ENCODE measurements at regions not wholly inside any gene's neighbourhood (a gene's known extent, or its start where the extent isn't known, plus 50 kb on each side); places are given as distances from the start of the nearest gene placed in this dataset.

DNA sequence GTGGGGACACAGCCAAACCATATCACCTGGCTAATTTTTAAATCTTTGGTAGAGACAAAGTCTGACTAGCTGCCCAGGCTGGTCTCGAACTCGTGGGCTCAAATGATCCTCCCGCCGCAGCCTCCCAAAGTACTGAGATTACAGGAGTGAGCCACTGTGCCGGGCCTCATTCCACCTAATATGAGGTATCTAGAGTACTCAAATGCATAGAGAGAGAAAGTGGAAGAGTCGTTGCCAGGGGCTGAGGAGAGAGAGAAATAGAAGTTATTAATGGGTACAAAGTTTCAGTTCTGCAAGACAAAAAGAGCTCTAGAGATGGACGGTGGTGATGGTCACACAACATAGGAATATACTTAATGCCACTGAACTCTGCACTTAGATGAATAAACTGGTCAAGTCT is 119.6 kb downstream of the TOMM20 start:
- Histone ChIP-seq H3K9me3 (ENCODE audit: control insufficient read depth in 2 of 2, low read length in 2 of 2) (peaks cover 0 to 4% of the 10 kb centered on the region in 2 donors), H3K27me3 (ENCODE audit: control insufficient read depth in 1 of 2, insufficient read depth in 2 of 2, low read length in 2 of 2) (no peaks in the 10 kb centered on the region), H3K4me3 (ENCODE audit: low read length in 2 of 2) (no peak overlapping the region), H3K27ac (ENCODE audit: low read length) (no peak overlapping the region), H3K36me3 (ENCODE audit: control insufficient read depth in 2 of 2, insufficient read depth in 2 of 2, low read length in 2 of 2) (no peaks in the 10 kb centered on the region), H3K9ac (ENCODE audit: low read length in 2 of 2) (no peak overlapping the region), H3K4me1 (ENCODE audit: control insufficient read depth, insufficient read depth, low read length) (no peaks in the 10 kb centered on the region)

DNA sequence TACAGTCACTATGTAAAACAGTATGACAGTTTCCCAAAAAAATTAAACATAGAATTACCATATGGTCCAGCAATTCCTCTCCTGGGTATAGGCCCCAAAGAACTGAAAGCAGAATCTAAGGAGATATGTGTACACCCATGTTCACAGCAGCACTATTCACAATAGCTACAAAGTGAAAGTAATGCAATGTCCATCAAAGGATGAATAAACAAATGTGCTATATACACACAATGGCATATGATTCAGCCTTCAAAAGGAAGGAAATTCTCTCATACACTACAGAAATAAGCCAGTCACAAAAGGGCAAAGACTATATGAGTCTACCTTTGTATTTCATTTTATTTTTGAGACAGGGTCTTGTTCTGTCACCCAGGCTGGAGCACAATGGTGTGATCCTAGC is 120.4 kb downstream of the TOMM20 start:
- no peak overlapping the region for H3K9ac ChIP-seq (ENCODE audit: low read length in 2 of 2)
- no peak overlapping the region for H3K4me3 ChIP-seq (ENCODE audit: low read length in 2 of 2)
- H3K9me3 ChIP-seq (ENCODE audit: control insufficient read depth in 2 of 2, low read length in 2 of 2) = peaks cover 0 to 4% of the 10 kb centered on the region in 2 donors
- H3K27ac ChIP-seq (ENCODE audit: low read length) = no peak overlapping the region
- H3K36me3 ChIP-seq (ENCODE audit: control insufficient read depth in 2 of 2, insufficient read depth in 2 of 2, low read length in 2 of 2) = no peaks in the 10 kb centered on the region
- H3K27me3 ChIP-seq (ENCODE audit: control insufficient read depth in 1 of 2, insufficient read depth in 2 of 2, low read length in 2 of 2) = no peaks in the 10 kb centered on the region
- H3K4me1 ChIP-seq (ENCODE audit: control insufficient read depth, insufficient read depth, low read length) = no peaks in the 10 kb centered on the region

DNA sequence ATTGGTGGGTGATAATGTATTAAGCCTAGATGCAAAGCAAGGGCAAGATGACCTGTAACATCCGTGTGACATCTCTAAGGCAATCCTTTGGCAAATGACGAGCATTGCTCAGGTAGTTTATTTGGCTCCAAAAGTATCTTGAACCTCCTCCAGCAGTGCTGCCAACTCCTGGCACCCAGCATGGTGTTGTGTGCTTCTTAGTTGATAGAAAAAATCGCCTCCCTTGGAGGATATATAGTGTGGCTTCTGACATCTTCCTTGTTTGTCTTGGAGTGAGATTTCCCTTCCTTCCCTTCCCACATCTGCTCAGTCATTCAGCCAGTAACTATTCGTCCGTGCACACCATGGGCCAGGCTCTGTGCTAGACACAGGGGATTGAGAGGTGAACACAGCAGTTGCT is 121.8 kb downstream of the TOMM20 start:
- H3K36me3 ChIP-seq (ENCODE audit: control insufficient read depth in 2 of 2, insufficient read depth in 2 of 2, low read length in 2 of 2) = no peaks in the 10 kb centered on the region
- H3K27ac ChIP-seq (ENCODE audit: low read length) = no peak overlapping the region

DNA sequence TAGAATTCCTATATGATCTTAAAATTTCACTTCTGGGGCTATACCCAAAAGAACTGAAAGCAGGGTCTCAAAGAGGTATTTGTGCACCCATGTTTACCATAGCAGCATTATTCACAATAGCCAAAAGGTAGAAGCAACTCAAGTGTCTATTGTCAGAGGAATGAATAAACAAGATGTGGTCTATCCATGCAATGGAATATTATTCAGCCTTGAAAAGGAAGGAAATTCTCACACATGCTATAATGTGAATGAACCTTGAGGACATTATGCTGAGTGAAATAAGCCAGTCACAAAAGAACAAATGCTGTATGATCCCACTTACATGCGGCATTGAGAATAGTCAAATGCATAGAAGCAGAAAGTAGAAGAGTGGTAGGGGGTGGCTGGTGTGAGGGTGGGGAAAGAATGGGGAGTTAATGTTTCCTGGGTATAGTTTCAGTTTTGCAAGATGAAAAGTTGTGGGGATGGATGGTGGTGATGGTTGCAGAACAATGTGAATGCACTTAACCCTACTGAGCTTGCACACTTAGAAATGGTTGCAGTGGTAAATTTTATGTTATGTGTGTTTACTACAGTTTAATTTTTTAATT is 122.4 kb downstream of the TOMM20 start:
- peaks cover 0 to 4% of the 10 kb centered on the region in 2 donors for H3K9me3 ChIP-seq (ENCODE audit: control insufficient read depth in 2 of 2, low read length in 2 of 2)
- no peaks in the 10 kb centered on the region for H3K27me3 ChIP-seq (ENCODE audit: control insufficient read depth in 1 of 2, insufficient read depth in 2 of 2, low read length in 2 of 2)
- no peak overlapping the region for H3K4me3 ChIP-seq (ENCODE audit: low read length in 2 of 2)
- H3K27ac ChIP-seq (ENCODE audit: low read length) = no peak overlapping the region
- H3K4me1 ChIP-seq (ENCODE audit: control insufficient read depth, insufficient read depth, low read length) = peaks cover 2% of the 10 kb centered on the region
- H3K36me3 ChIP-seq (ENCODE audit: control insufficient read depth in 2 of 2, insufficient read depth in 2 of 2, low read length in 2 of 2) = no peaks in the 10 kb centered on the region
- no peak overlapping the region for H3K9ac ChIP-seq (ENCODE audit: low read length in 2 of 2)

More for the DNA sequence above, 121.8 kb downstream of the TOMM20 start:
- Histone ChIP-seq H3K27me3 (ENCODE audit: control insufficient read depth in 1 of 2, insufficient read depth in 2 of 2, low read length in 2 of 2) (no peaks in the 10 kb centered on the region), H3K9ac (ENCODE audit: low read length in 2 of 2) (no peak overlapping the region), H3K4me3 (ENCODE audit: low read length in 2 of 2) (no peak overlapping the region), H3K9me3 (ENCODE audit: control insufficient read depth in 2 of 2, low read length in 2 of 2) (peaks cover 0 to 4% of the 10 kb centered on the region in 2 donors), H3K4me1 (ENCODE audit: control insufficient read depth, insufficient read depth, low read length) (no peaks in the 10 kb centered on the region)

GRCh38 chr1:235004840-235005391 is 123.7 kb downstream of the TOMM20 start:
- Histone ChIP-seq H3K9me3 (ENCODE audit: control insufficient read depth in 2 of 2, low read length in 2 of 2) (peaks cover 0 to 4% of the 10 kb centered on the region in 2 donors), H3K4me3 (ENCODE audit: low read length in 2 of 2) (no peak overlapping the region), H3K36me3 (ENCODE audit: control insufficient read depth in 2 of 2, insufficient read depth in 2 of 2, low read length in 2 of 2) (no peaks in the 10 kb centered on the region), H3K27me3 (ENCODE audit: control insufficient read depth in 1 of 2, insufficient read depth in 2 of 2, low read length in 2 of 2) (no peaks in the 10 kb centered on the region), H3K4me1 (ENCODE audit: control insufficient read depth, insufficient read depth, low read length) (peaks cover 13% of the 10 kb centered on the region), H3K27ac (ENCODE audit: low read length) (no peak overlapping the region), H3K9ac (ENCODE audit: low read length in 2 of 2) (no peak overlapping the region)

- Histone ChIP-seq H3K27ac (ENCODE audit: low read length) (no peak overlapping the region), H3K4me1 (ENCODE audit: control insufficient read depth, insufficient read depth, low read length) (peaks cover 19% of the 10 kb centered on the region), H3K27me3 (ENCODE audit: control insufficient read depth in 1 of 2, insufficient read depth in 2 of 2, low read length in 2 of 2) (no peaks in the 10 kb centered on the region)
These were observed 124.4 kb downstream of the TOMM20 start for GRCh38 chr1:235004276-235004675.

DNA sequence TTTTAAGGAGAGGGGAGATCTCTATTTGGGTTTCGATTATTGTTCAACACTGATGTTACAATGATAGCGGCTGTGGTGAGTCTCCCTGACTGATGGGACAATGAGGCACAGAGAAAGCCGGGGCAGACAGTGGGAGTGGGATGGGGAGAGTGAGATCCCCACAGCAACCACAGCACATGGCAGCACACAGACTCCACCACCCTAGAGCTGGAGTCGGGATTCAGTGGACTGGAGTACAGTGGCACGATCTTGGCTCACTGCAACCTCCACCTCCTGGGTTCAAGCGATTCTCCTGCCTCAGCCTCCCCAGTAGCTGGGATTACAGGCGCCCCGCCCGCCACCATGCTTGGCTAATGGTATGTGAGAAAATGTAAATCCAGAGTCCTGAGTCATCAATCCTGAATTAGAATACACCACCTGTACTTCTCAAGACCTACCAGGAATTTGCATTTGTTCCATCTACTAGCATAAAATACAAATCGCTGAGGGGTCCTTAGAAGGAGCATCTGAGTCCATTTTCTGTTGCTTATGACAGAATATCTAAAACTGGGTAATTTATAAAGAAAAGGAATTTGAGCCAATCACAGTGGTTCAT is 125.8 kb downstream of the TOMM20 start:
- Histone ChIP-seq H3K36me3 (ENCODE audit: control insufficient read depth in 2 of 2, insufficient read depth in 2 of 2, low read length in 2 of 2) (no peaks in the 10 kb centered on the region), H3K4me3 (ENCODE audit: low read length in 2 of 2) (no peak overlapping the region), H3K9ac (ENCODE audit: low read length in 2 of 2) (no peak overlapping the region), H3K27me3 (ENCODE audit: control insufficient read depth in 1 of 2, insufficient read depth in 2 of 2, low read length in 2 of 2) (no peaks in the 10 kb centered on the region), H3K9me3 (ENCODE audit: control insufficient read depth in 2 of 2, low read length in 2 of 2) (peaks cover 0 to 1% of the 10 kb centered on the region in 2 donors), H3K4me1 (ENCODE audit: control insufficient read depth, insufficient read depth, low read length) (peaks cover 34% of the 10 kb centered on the region), H3K27ac (ENCODE audit: low read length) (no peak overlapping the region)

More at GRCh38 chr1:235004276-235004675, 124.4 kb downstream of the TOMM20 start:
- no peaks in the 10 kb centered on the region for H3K36me3 ChIP-seq (ENCODE audit: control insufficient read depth in 2 of 2, insufficient read depth in 2 of 2, low read length in 2 of 2)
- no peak overlapping the region for H3K4me3 ChIP-seq (ENCODE audit: low read length in 2 of 2)
- no peak overlapping the region for H3K9ac ChIP-seq (ENCODE audit: low read length in 2 of 2)
- H3K9me3 ChIP-seq (ENCODE audit: control insufficient read depth in 2 of 2, low read length in 2 of 2) = peaks cover 0 to 4% of the 10 kb centered on the region in 2 donors

- no peaks in the 10 kb centered on the region for H3K36me3 ChIP-seq (ENCODE audit: control insufficient read depth in 2 of 2, insufficient read depth in 2 of 2, low read length in 2 of 2)
- H3K4me3 ChIP-seq (ENCODE audit: low read length in 2 of 2) = no peak overlapping the region
- peak overlapping the region; percentile 100 for H3K27ac ChIP-seq (ENCODE audit: low read length)
These were observed 129.1 kb downstream of the TOMM20 start for GRCh38 chr1:234999513-234999940.

GRCh38 chr1:234997896-234998741 is 130.5 kb downstream of the TOMM20 start:
- Histone ChIP-seq H3K4me3 (ENCODE audit: low read length in 2 of 2) (peak overlapping the region; percentile 12 to 55), H3K9me3 (ENCODE audit: control insufficient read depth in 2 of 2, low read length in 2 of 2) (no peaks in the 10 kb centered on the region), H3K4me1 (ENCODE audit: control insufficient read depth, insufficient read depth, low read length) (peaks cover 44% of the 10 kb centered on the region), H3K27me3 (ENCODE audit: control insufficient read depth in 1 of 2, insufficient read depth in 2 of 2, low read length in 2 of 2) (no peaks in the 10 kb centered on the region), H3K9ac (ENCODE audit: low read length in 2 of 2) (peak overlapping the region; percentile 44 to 89), H3K36me3 (ENCODE audit: control insufficient read depth in 2 of 2, insufficient read depth in 2 of 2, low read length in 2 of 2) (no peaks in the 10 kb centered on the region), H3K27ac (ENCODE audit: low read length) (peak overlapping the region; percentile 100)

More at GRCh38 chr1:234999513-234999940, 129.1 kb downstream of the TOMM20 start:
- no peaks in the 10 kb centered on the region for H3K27me3 ChIP-seq (ENCODE audit: control insufficient read depth in 1 of 2, insufficient read depth in 2 of 2, low read length in 2 of 2)
- no peak overlapping the region for H3K9ac ChIP-seq (ENCODE audit: low read length in 2 of 2)
- peaks cover 44% of the 10 kb centered on the region for H3K4me1 ChIP-seq (ENCODE audit: control insufficient read depth, insufficient read depth, low read length)
- no peaks in the 10 kb centered on the region for H3K9me3 ChIP-seq (ENCODE audit: control insufficient read depth in 2 of 2, low read length in 2 of 2)

DNA sequence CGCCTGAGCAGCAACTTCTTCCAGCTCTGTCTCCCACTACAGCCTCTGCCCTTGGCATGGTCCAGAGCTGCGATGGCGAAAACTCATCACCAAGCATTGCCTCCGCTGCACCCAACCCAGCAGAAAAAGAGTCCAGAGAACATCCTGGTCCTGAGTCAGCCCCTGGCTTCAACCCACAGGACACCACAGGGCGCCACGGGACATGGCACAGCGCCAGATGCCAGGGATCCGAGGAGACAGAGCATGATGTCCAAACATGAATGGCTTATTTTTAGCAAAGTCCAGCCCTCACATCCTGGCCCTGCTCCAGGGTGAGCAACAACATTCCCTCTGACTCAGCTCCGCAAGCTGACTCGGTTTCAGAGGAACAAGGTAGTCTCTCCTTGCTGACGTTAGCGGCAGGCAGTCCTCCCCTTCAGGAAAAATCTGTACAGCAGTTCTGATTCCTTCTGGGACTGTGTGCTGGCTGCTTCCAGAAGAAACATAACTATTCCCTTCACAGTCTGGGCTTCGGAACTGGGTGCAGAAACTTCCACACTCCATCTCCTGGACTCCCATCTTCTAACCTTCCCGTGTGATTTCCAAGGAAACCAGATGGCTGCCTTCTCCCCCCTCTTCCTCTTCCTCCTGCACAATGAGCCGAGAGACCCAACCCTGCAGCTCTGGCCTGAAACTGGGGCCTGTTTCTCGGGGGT is 131.3 kb downstream of the TOMM20 start:
- peak overlapping the region; percentile 12 to 55 for H3K4me3 ChIP-seq (ENCODE audit: low read length in 2 of 2)
- H3K27ac ChIP-seq (ENCODE audit: low read length) = peak overlapping the region; percentile 100
- no peaks in the 10 kb centered on the region for H3K9me3 ChIP-seq (ENCODE audit: control insufficient read depth in 2 of 2, low read length in 2 of 2)
- peaks cover 44% of the 10 kb centered on the region for H3K4me1 ChIP-seq (ENCODE audit: control insufficient read depth, insufficient read depth, low read length)
- peak overlapping the region; percentile 44 to 89 for H3K9ac ChIP-seq (ENCODE audit: low read length in 2 of 2)
- H3K27me3 ChIP-seq (ENCODE audit: control insufficient read depth in 1 of 2, insufficient read depth in 2 of 2, low read length in 2 of 2) = no peaks in the 10 kb centered on the region
- H3K36me3 ChIP-seq (ENCODE audit: control insufficient read depth in 2 of 2, insufficient read depth in 2 of 2, low read length in 2 of 2) = no peaks in the 10 kb centered on the region
